Liver (tissue), 8 donors: ENCODE measurements at regions not wholly inside any gene's neighbourhood (a gene's known extent, or its start where the extent isn't known, plus 50 kb on each side); places are given as distances from the start of the nearest gene placed in this dataset.

Source experiments
- DNase-seq: peaks from one replicate; pipeline ENCODE4 v3.0.0-alpha.2; 2017; ENCODE audit warnings: low spot score
- H3K27ac ChIP-seq, 2 donors: one replicate each; pipeline ENCODE4 v1.7.0; 2013; ENCODE audit warnings: inconsistent platforms in 2 of 2, low read length in 2 of 2, control low read depth in 1 of 2, low read depth in 1 of 2, mild to moderate bottlenecking in 1 of 2
- H3K27me3 ChIP-seq, 4 donors: one replicate each; pipeline versions ENCODE4 v1.6.1 to v1.7.0; 2013; ENCODE audit warnings: low read length in 3 of 4, inconsistent platforms in 1 of 4, mild to moderate bottlenecking in 1 of 4, moderate library complexity in 1 of 4; ENCODE audit not compliant: control insufficient read depth in 4 of 4, insufficient read depth in 4 of 4
- H3K36me3 ChIP-seq, 4 donors: one replicate each; pipeline versions ENCODE4 v1.6.1 to v1.7.0; 2013; ENCODE audit warnings: low read length in 3 of 4, mild to moderate bottlenecking in 3 of 4, low read depth in 1 of 4, moderate library complexity in 1 of 4; ENCODE audit not compliant: control insufficient read depth in 4 of 4, insufficient read depth in 3 of 4
- H3K4me1 ChIP-seq, 4 donors: one replicate each; pipeline versions ENCODE4 v1.6.1 to v1.7.0; 2013; ENCODE audit warnings: low read length in 3 of 4, mild to moderate bottlenecking in 3 of 4, moderate library complexity in 1 of 4; ENCODE audit not compliant: control insufficient read depth in 4 of 4, insufficient read depth in 4 of 4
- H3K4me3 ChIP-seq, 3 donors: one replicate each; pipeline versions ENCODE4 v1.6.1 to v1.7.0; 2013; ENCODE audit warnings: low read length in 3 of 3, control low read depth in 1 of 3, low read depth in 1 of 3, mild to moderate bottlenecking in 1 of 3
- H3K9ac ChIP-seq, 2 donors: one replicate each; pipeline ENCODE4 v1.7.0; 2013; ENCODE audit warnings: low read length in 2 of 2, mild to moderate bottlenecking in 2 of 2, moderate library complexity in 2 of 2, control low read depth in 1 of 2, low read depth in 1 of 2
- H3K9me3 ChIP-seq, 4 donors: one replicate each; pipeline versions ENCODE4 v1.6.1 to v1.7.0; 2013; ENCODE audit warnings: low read length in 3 of 4; ENCODE audit not compliant: control insufficient read depth in 4 of 4
- ATF3 ChIP-seq: IDR thresholded peaks from 2 replicates; pipeline ENCODE4 v1.6.1; 2016; ENCODE audit warnings: antibody characterized with exemption
- CTCF ChIP-seq: fragments of 150-350 bp; IDR thresholded peaks from 2 replicates; pipeline ENCODE4 v1.5.1; 2017; ENCODE audit warnings: improper control_type of control experiment, low read depth, low read length; ENCODE audit not compliant: missing input control
- FOXA1 ChIP-seq: IDR thresholded peaks from 2 replicates; pipeline ENCODE4 v1.6.1; 2016; ENCODE audit warnings: antibody characterized with exemption
- HNF4G ChIP-seq: IDR thresholded peaks from 2 replicates; pipeline ENCODE4 v1.6.1; 2016; ENCODE audit warnings: antibody characterized with exemption
- MAX ChIP-seq: IDR thresholded peaks from 2 replicates; pipeline ENCODE4 v1.6.1; 2016; ENCODE audit warnings: antibody characterized with exemption
- NR2F2 ChIP-seq: IDR thresholded peaks from 2 replicates; pipeline ENCODE4 v1.6.1; 2016; ENCODE audit warnings: antibody characterized with exemption
- RAD21 ChIP-seq, 2 donors: IDR thresholded peaks; 2 replicates each; pipeline ENCODE4 v1.6.1; 2016; ENCODE audit warnings: antibody characterized with exemption in 2 of 2, mild to moderate bottlenecking in 2 of 2
- REST ChIP-seq: IDR thresholded peaks from 2 replicates; pipeline ENCODE4 v1.6.1; 2016; ENCODE audit warnings: antibody characterized with exemption, mild to moderate bottlenecking
- RXRA ChIP-seq, 2 donors: IDR thresholded peaks; 2 replicates each; pipeline ENCODE4 v1.6.1; 2017 to 2018; ENCODE audit warnings: antibody characterized with exemption in 2 of 2, mild to moderate bottlenecking in 1 of 2
- SP1 ChIP-seq: IDR thresholded peaks from 2 replicates; pipeline ENCODE4 v1.6.1; 2018; ENCODE audit warnings: antibody characterized with exemption, mild to moderate bottlenecking
- TAF1 ChIP-seq: conservative IDR thresholded peaks from 2 replicates; pipeline ENCODE4 v1.6.1; 2016; ENCODE audit warnings: antibody characterized with exemption, mild to moderate bottlenecking
- YY1 ChIP-seq: IDR thresholded peaks from 2 replicates; pipeline ENCODE4 v1.6.1; 2016; ENCODE audit warnings: antibody characterized with exemption, mild to moderate bottlenecking
- ZBTB33 ChIP-seq: IDR thresholded peaks from 2 replicates; pipeline ENCODE4 v1.6.1; 2016; ENCODE audit warnings: antibody characterized with exemption
- WGBS: extraction: QIAGEN DNeasy Blood & Tissue Kit; methylation state at CpG from one replicate; pipeline ENCODE4 v1.1.7; 2013; 5-methylcytosine and 5-hydroxymethylcytosine counted together
- donor health status: healthy.
- donor health status: healthy.
- donor health status: healthy.
- donor health status: healthy.
- donor health status: healthy.

- TF ChIP-seq CTCF: no peak
- TF ChIP-seq YY1: no peak
- TF ChIP-seq SP1: no peak
- TF ChIP-seq FOXA1: no peak
- no peak for TF ChIP-seq RXRA (IDR thresholded peaks at IDR 0.05)
- TF ChIP-seq RAD21 (IDR thresholded peaks at IDR 0.05): no peak
- TF ChIP-seq HNF4G: no peak
- TF ChIP-seq ATF3: no peak
These were observed 90.6 kb downstream of the C6orf118 start (continued) for GRCh38 chr6:165218829-165219228.

- no peak overlapping the region for H3K9ac ChIP-seq
- no peaks in the 10 kb centered on the region for H3K36me3 ChIP-seq
- no peaks in the 10 kb centered on the region for H3K4me1 ChIP-seq
- no peak for TF ChIP-seq SP1
- no peak for TF ChIP-seq TAF1
- no peak for DNase-seq
- no peak overlapping the region for H3K27ac ChIP-seq
- no peaks in the 10 kb centered on the region for H3K9me3 ChIP-seq
- H3K27me3 ChIP-seq: peaks cover 0 to 3% (median 0%) of the 10 kb centered on the region in 4 donors
- H3K4me3 ChIP-seq: no peak overlapping the region
- 74% methylated on average over 2 of the region's 2 CpGs for WGBS
These were observed 102.6 kb downstream of the C6orf118 start for GRCh38 chr6:165206798-165207197.

GRCh38 chr6:165205632-165206031, 103.8 kb downstream of the C6orf118 start:
- Histone ChIP-seq H3K27ac (no peak overlapping the region), H3K36me3 (no peaks in the 10 kb centered on the region), H3K9me3 (no peaks in the 10 kb centered on the region), H3K4me3 (no peak overlapping the region), H3K4me1 (no peaks in the 10 kb centered on the region), H3K27me3 (peaks cover 0 to 3% (median 0%) of the 10 kb centered on the region in 4 donors), H3K9ac (no peak overlapping the region)
- 78% methylated on average over 2 of the region's 2 CpGs for WGBS
- DNase-seq: no peak
- no peak for TF ChIP-seq CTCF
- TF ChIP-seq RAD21 (IDR thresholded peaks at IDR 0.05): no peak
- no peak for TF ChIP-seq ATF3
- TF ChIP-seq HNF4G: no peak
- TF ChIP-seq REST: no peak
- TF ChIP-seq NR2F2: no peak
- no peak for TF ChIP-seq FOXA1
- no peak for TF ChIP-seq MAX
- TF ChIP-seq ZBTB33: no peak
